BE2C (cell line): ENCODE measurements at regions not wholly inside any gene's neighbourhood (a gene's known extent, or its start where the extent isn't known, plus 50 kb on each side); places are given as distances from the start of the nearest gene placed in this dataset.

Source experiments
- DNase-seq: peaks from one replicate; pipeline ENCODE4 v3.0.0-alpha.2; 2020
- H3K27me3 ChIP-seq: fragments of 250-450 bp; sonication (Bioruptor Pico); 2 replicates; pipeline ENCODE4 v1.5.1; 2020; ENCODE audit warnings: mild to moderate bottlenecking
- H3K36me3 ChIP-seq: fragments of 250-450 bp; sonication (Bioruptor Pico); 2 replicates; pipeline ENCODE4 v1.5.1; 2020; ENCODE audit warnings: mild to moderate bottlenecking
- H3K4me1 ChIP-seq: fragments of 250-450 bp; sonication (Bioruptor Pico); 2 replicates; pipeline ENCODE4 v1.5.1; 2020
- H3K4me3 ChIP-seq: 2 replicates; pipeline ENCODE4 v1.5.1; 2011; ENCODE audit warnings: low read depth, low read length
- H3K9me3 ChIP-seq: fragments of 250-450 bp; sonication (Bioruptor Pico); 2 replicates; pipeline ENCODE4 v1.5.1; 2020
- CTCF ChIP-seq: IDR thresholded peaks from 2 replicates; pipeline ENCODE4 v1.5.1; 2012; ENCODE audit warnings: mild to moderate bottlenecking, low read depth, low read length

- TF ChIP-seq CTCF = no peak
- H3K4me1 ChIP-seq = no peaks in the 10 kb centered on the region
- no peaks in the 10 kb centered on the region for H3K27me3 ChIP-seq
- no peak overlapping the region for H3K4me3 ChIP-seq
- DNase-seq = no peak
- H3K36me3 ChIP-seq = no peaks in the 10 kb centered on the region
- H3K9me3 ChIP-seq = peaks cover 3% of the 10 kb centered on the region
Measured at GRCh38 chr12:116482179-116482578, 77.0 kb upstream of the MAP1LC3B2 start.

- Histone ChIP-seq H3K36me3 (no peaks in the 10 kb centered on the region), H3K4me3 (no peak overlapping the region), H3K27me3 (no peaks in the 10 kb centered on the region), H3K4me1 (no peaks in the 10 kb centered on the region), H3K9me3 (peaks cover 3% of the 10 kb centered on the region)
- no peak for TF ChIP-seq CTCF
- no peak for DNase-seq
Measured at GRCh38 chr12:116482859-116483258, 76.3 kb upstream of the MAP1LC3B2 start.

- Histone ChIP-seq H3K9me3 (no peaks in the 10 kb centered on the region; the same call in 1 of the 2 replicates), H3K27me3 (no peaks in the 10 kb centered on the region), H3K36me3 (no peaks in the 10 kb centered on the region), H3K4me1 (no peaks in the 10 kb centered on the region), H3K4me3 (peak overlapping the region; percentile 5; the same call in 1 of the 2 replicates)
- no peak for TF ChIP-seq CTCF
- DNase-seq = no peak
Measured at GRCh38 chr12:116483959-116484750, 75.0 kb upstream of the MAP1LC3B2 start.

- no peak for DNase-seq
- H3K4me1 ChIP-seq = no peaks in the 10 kb centered on the region
- no peak overlapping the region for H3K4me3 ChIP-seq
- no peaks in the 10 kb centered on the region for H3K36me3 ChIP-seq
- H3K9me3 ChIP-seq = no peaks in the 10 kb centered on the region; the same call in 1 of the 2 replicates
- TF ChIP-seq CTCF = no peak
- no peaks in the 10 kb centered on the region for H3K27me3 ChIP-seq
Measured at GRCh38 chr12:116484807-116485206, 74.4 kb upstream of the MAP1LC3B2 start.

GRCh38 chr12:116489116-116489515 lies 70.1 kb upstream of the MAP1LC3B2 start:
- Histone ChIP-seq H3K9me3 (no peaks in the 10 kb centered on the region; the same call in 1 of the 2 replicates), H3K4me3 (no peak overlapping the region), H3K4me1 (no peaks in the 10 kb centered on the region), H3K27me3 (no peaks in the 10 kb centered on the region), H3K36me3 (no peaks in the 10 kb centered on the region)
- TF ChIP-seq CTCF = no peak
- DNase-seq = no peak

GRCh38 chr12:116490471-116490870 lies 68.7 kb upstream of the MAP1LC3B2 start:
- no peak overlapping the region for H3K4me3 ChIP-seq
- no peaks in the 10 kb centered on the region; the same call in 1 of the 2 replicates for H3K9me3 ChIP-seq
- no peak for TF ChIP-seq CTCF
- no peaks in the 10 kb centered on the region for H3K27me3 ChIP-seq
- H3K4me1 ChIP-seq = no peaks in the 10 kb centered on the region
- DNase-seq = no peak
- no peaks in the 10 kb centered on the region for H3K36me3 ChIP-seq
